22Rv1 (cell line): ENCODE measurements at regions not wholly inside any gene's neighbourhood (a gene's known extent, or its start where the extent isn't known, plus 50 kb on each side); places are given as distances from the start of the nearest gene placed in this dataset.

Experiments
- ZFX ChIP-seq: fragments of 450-650 bp; IDR thresholded peaks from 2 replicates; pipeline ENCODE4 v1.6.1; 2017; ENCODE audit warnings: antibody characterized with exemption, borderline replicate concordance
- TF ChIP-seq, protein P1 (sequence below): fragments of 450-650 bp; IDR thresholded peaks from 2 replicates; pipeline ENCODE4 v1.5.1; 2017; ENCODE audit warnings: mild to moderate bottlenecking

DNA sequence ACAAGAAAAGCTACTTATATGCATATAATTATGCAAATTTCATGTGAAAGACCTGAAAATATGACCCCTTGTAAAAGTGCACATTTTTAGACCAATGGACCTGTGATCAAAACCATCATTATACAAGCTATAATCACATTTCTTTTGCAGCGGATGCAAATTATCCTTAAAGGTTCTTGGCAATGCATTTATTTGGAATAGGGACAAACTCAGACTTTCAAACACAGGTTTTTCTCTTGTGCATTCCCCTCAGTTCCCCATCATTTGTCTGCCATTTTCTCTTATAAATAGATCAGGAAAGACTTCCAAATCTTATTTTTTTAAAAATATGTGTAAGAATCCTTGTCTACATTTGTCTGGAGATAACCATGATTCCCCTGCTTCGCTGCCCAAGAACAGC, 954.2 kb upstream of the NRXN1 start:
- TF ChIP-seq, protein P1, sequence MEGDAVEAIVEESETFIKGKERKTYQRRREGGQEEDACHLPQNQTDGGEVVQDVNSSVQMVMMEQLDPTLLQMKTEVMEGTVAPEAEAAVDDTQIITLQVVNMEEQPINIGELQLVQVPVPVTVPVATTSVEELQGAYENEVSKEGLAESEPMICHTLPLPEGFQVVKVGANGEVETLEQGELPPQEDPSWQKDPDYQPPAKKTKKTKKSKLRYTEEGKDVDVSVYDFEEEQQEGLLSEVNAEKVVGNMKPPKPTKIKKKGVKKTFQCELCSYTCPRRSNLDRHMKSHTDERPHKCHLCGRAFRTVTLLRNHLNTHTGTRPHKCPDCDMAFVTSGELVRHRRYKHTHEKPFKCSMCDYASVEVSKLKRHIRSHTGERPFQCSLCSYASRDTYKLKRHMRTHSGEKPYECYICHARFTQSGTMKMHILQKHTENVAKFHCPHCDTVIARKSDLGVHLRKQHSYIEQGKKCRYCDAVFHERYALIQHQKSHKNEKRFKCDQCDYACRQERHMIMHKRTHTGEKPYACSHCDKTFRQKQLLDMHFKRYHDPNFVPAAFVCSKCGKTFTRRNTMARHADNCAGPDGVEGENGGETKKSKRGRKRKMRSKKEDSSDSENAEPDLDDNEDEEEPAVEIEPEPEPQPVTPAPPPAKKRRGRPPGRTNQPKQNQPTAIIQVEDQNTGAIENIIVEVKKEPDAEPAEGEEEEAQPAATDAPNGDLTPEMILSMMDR: no peak
- TF ChIP-seq ZFX: no peak
